OCI-LY3 (cell line): ENCODE measurements at regions not wholly inside any gene's neighbourhood (a gene's known extent, or its start where the extent isn't known, plus 50 kb on each side); places are given as distances from the start of the nearest gene placed in this dataset.

Experiments used
- H2AFZ ChIP-seq: fragments of 200-600, 300-600 bp; shearing (Covaris generic); 2 replicates; pipeline ENCODE4 v1.6.0; 2014; ENCODE audit warnings: antibody characterized with exemption, low read depth, low read length
- H3K27ac ChIP-seq: fragments of 200-600, 300-600 bp; sonication (generic); 2 replicates; pipeline ENCODE4 v1.5.1; 2014; ENCODE audit warnings: mild to moderate bottlenecking, low read length, moderate library complexity, mixed read lengths
- H3K27me3 ChIP-seq: fragments of 200-600, 300-600 bp; sonication (generic); 2 replicates; pipeline ENCODE4 v1.6.1; 2014; ENCODE audit warnings: low read depth, low read length, mixed read lengths
- H3K36me3 ChIP-seq: fragments of 200-600, 300-600 bp; sonication (generic); replicated peaks from 2 replicates; pipeline ENCODE3; 2014; ENCODE audit warnings: low read depth, low read length, mixed read lengths
- H3K4me1 ChIP-seq: fragments of 300-600, 200-600 bp; sonication (generic); 2 replicates; pipeline ENCODE4 v1.6.1; 2014; ENCODE audit warnings: low read length, mixed read lengths
- H3K4me2 ChIP-seq: fragments of 200-600, 300-600 bp; sonication (generic); 2 replicates; pipeline ENCODE4 v1.6.1; 2014; ENCODE audit warnings: low read length, mixed read lengths
- H3K4me3 ChIP-seq: fragments of 300-600, 200-600 bp; sonication (generic); 2 replicates; pipeline ENCODE4 v1.5.1; 2014; ENCODE audit warnings: antibody characterized with exemption, mild to moderate bottlenecking, low read length, moderate library complexity
- H3K79me2 ChIP-seq: fragments of 300-600, 200-600 bp; shearing (Covaris generic); 2 replicates; pipeline ENCODE4 v1.6.1; 2014; ENCODE audit warnings: mild to moderate bottlenecking, low read length, mixed read lengths
- H3K9ac ChIP-seq: fragments of 300-600, 200-600 bp; shearing (Covaris generic); 2 replicates; pipeline ENCODE4 v1.6.0; 2014; ENCODE audit warnings: mild to moderate bottlenecking, low read length, moderate library complexity
- H3K9me3 ChIP-seq: fragments of 200-600, 300-600 bp; shearing (Covaris generic); 2 replicates; pipeline ENCODE4 v1.6.1; 2014; ENCODE audit warnings: low read length, mixed read lengths; ENCODE audit not compliant: insufficient read depth
- H4K20me1 ChIP-seq: fragments of 200-600, 300-600 bp; sonication (generic); 2 replicates; pipeline ENCODE4 v1.6.1; 2016; ENCODE audit warnings: low read length, mixed read lengths; ENCODE audit not compliant: insufficient read depth
- EZH2phosphoT487 ChIP-seq: fragments of 200-600 bp; shearing (Covaris generic); IDR thresholded peaks from 2 replicates; pipeline ENCODE4 v1.6.1; 2018; ENCODE audit warnings: antibody characterized with exemption, mixed run types, low read depth
- TF ChIP-seq, protein P1 (sequence below): fragments of 200-600, 300-600 bp; sonication (generic); IDR thresholded peaks from 2 replicates; pipeline ENCODE4 v1.5.1; 2014; ENCODE audit warnings: antibody characterized with exemption, low read length, low read depth

DNA sequence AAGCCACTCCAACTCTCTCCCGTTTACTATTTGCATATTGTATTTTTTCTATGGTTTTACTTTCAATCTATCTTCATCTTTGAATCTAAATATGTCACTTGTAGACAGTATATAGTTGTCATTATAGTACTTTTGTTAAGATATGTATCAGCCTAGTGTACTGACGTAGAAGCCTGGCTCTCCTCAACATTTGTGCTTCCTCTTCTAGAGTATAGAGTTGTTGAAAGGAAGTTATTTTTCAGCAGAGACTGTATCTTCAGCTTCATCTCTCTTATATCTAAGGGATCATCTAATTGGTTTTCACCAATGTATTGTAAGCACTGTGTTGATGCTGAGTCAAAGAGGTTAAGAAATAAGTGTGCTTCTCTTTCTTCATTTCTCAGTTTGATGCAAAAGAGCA lies 192.8 kb downstream of the LMO4 start:
- Histone ChIP-seq H3K27ac (no peak overlapping the region), H3K4me1 (no peaks in the 10 kb centered on the region; the same call in 1 of the 2 replicates), H3K9ac (no peak overlapping the region), H3K9me3 (no peaks in the 10 kb centered on the region), H3K4me2 (no peak overlapping the region), H4K20me1 (no peaks in the 10 kb centered on the region), H3K27me3 (no peaks in the 10 kb centered on the region), H2AFZ (no peak overlapping the region), H3K4me3 (no peak overlapping the region), H3K79me2 (no peaks in the 10 kb centered on the region), H3K36me3 (no peaks in the 10 kb centered on the region)
- TF ChIP-seq EZH2phosphoT487 = no peak
- TF ChIP-seq, protein P1, sequence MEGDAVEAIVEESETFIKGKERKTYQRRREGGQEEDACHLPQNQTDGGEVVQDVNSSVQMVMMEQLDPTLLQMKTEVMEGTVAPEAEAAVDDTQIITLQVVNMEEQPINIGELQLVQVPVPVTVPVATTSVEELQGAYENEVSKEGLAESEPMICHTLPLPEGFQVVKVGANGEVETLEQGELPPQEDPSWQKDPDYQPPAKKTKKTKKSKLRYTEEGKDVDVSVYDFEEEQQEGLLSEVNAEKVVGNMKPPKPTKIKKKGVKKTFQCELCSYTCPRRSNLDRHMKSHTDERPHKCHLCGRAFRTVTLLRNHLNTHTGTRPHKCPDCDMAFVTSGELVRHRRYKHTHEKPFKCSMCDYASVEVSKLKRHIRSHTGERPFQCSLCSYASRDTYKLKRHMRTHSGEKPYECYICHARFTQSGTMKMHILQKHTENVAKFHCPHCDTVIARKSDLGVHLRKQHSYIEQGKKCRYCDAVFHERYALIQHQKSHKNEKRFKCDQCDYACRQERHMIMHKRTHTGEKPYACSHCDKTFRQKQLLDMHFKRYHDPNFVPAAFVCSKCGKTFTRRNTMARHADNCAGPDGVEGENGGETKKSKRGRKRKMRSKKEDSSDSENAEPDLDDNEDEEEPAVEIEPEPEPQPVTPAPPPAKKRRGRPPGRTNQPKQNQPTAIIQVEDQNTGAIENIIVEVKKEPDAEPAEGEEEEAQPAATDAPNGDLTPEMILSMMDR = no peak

DNA sequence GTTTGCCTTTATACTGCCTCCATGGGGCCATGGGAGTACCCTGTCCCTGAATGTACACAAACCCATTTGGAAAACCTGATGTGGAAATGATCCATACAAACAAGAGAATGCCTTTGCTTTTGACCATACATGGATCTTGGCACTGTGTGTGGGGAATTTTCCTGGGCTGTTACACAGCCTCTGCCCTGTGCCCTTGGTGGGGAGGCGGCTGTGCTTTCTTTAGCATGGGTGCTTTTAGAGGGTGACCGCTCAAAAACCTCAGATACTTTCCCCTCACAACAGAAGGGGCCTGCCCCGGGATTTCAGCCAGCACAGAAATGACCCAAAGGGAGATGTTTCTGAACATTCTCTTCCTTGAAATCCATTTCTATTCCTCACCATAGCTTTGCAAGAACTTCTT lies 194.8 kb downstream of the LMO4 start:
- H3K4me3 ChIP-seq = no peak overlapping the region
- H2AFZ ChIP-seq = no peak overlapping the region

DNA sequence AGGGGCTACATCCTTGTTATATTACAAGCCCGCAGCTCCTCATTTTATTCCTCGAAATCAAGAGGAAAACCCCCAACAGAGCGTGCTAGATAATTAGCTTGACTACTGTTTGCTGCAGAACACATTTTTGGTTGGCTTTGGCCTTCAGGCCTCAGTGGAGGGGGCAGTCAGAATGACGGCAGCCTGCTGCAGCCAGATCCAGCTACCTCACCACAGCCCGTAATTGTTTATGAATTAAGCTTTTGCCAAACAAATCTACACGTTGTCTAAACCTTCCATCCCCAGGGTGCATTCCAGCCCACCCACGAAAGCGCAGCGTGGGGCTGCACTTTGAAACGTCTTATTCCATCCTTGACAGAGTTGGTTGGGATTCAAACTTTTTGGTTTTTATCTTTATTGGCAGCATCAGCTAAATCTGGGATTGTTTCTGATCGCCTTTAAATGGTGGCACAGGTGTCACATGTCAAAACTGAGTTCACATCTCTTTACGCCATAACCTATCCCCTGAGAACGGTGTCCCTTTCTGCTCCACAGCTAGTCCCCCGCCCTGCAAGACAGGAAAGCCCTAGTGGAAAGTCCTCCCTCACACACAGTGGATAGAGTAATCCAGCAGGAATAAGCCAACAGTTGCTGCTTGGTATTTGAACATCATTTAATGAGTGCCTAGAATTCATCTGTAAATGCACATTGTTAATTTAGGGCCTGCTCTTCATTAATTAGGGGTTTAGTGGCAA lies 195.5 kb downstream of the LMO4 start:
- H3K36me3 ChIP-seq = no peaks in the 10 kb centered on the region
- H3K4me2 ChIP-seq = no peak overlapping the region
- H3K9me3 ChIP-seq = no peaks in the 10 kb centered on the region
- H2AFZ ChIP-seq = no peak overlapping the region
- no peak overlapping the region for H3K4me3 ChIP-seq
- no peak overlapping the region for H3K27ac ChIP-seq
- no peak overlapping the region for H3K9ac ChIP-seq
- H3K4me1 ChIP-seq = no peaks in the 10 kb centered on the region; the same call in 1 of the 2 replicates
- TF ChIP-seq, protein P1 = no peak
- no peak for TF ChIP-seq EZH2phosphoT487
- no peaks in the 10 kb centered on the region for H4K20me1 ChIP-seq
- no peaks in the 10 kb centered on the region for H3K27me3 ChIP-seq
- no peaks in the 10 kb centered on the region for H3K79me2 ChIP-seq

More for the DNA sequence above, 194.8 kb downstream of the LMO4 start:
- no peak overlapping the region for H3K4me2 ChIP-seq
- H3K4me1 ChIP-seq = no peaks in the 10 kb centered on the region; the same call in 1 of the 2 replicates
- no peaks in the 10 kb centered on the region for H4K20me1 ChIP-seq
- H3K36me3 ChIP-seq = no peaks in the 10 kb centered on the region
- H3K9me3 ChIP-seq = no peaks in the 10 kb centered on the region
- H3K79me2 ChIP-seq = no peaks in the 10 kb centered on the region
- H3K27ac ChIP-seq = no peak overlapping the region
- H3K27me3 ChIP-seq = no peaks in the 10 kb centered on the region
- no peak for TF ChIP-seq EZH2phosphoT487
- TF ChIP-seq, protein P1 = no peak
- no peak overlapping the region for H3K9ac ChIP-seq

DNA sequence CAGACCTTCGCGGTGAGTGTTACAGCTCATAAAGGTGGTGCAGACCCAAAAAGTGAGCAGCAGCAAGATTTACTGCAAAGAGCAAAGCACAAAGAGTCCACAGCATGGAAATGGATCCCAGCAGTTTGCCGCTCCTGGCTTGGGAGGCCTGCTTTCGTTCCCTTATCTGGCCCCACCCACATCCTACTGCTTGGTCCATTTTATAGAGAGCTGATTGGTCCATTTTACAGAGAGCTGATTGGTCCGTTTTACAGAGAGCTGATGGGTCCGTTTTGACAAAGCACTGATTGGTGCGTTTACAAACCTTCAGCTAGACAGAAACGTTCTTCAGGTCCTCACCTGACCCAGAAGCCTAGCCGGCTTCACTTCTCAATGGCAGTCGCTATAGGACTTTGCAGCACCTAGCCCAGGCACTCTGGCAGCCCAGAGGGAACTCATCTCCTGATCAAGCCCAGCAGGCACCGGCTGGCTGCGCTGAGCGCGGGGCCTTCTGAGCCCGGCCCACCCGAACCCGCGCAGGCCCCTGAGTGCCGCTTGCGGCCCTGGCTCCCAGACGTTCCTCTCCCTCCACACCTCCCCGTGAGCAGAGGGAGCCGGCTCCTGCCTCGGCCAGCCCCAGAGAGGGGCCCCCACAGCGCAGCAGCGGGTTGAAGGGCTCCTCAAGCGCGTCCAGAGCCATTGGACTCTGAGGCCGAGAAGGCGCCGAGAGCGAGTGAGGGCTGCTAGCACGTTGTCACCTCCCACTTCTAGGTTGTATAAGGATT lies 200.3 kb downstream of the LMO4 start:
- no peaks in the 10 kb centered on the region for H3K36me3 ChIP-seq
- TF ChIP-seq, protein P1 = no peak
- no peak for TF ChIP-seq EZH2phosphoT487
- H3K27me3 ChIP-seq = no peaks in the 10 kb centered on the region
- H3K27ac ChIP-seq = no peak overlapping the region
- H3K9me3 ChIP-seq = no peaks in the 10 kb centered on the region
- H3K4me2 ChIP-seq = no peak overlapping the region
- H3K79me2 ChIP-seq = no peaks in the 10 kb centered on the region
- no peaks in the 10 kb centered on the region for H3K4me1 ChIP-seq
- H3K9ac ChIP-seq = no peak overlapping the region
- H3K4me3 ChIP-seq = no peak overlapping the region
- no peaks in the 10 kb centered on the region for H4K20me1 ChIP-seq
- no peak overlapping the region for H2AFZ ChIP-seq
